ENCODE measurements at regions not wholly inside any gene's neighbourhood (a gene's known extent, or its start where the extent isn't known, plus 50 kb on each side); places are given as distances from the start of the nearest gene placed in this dataset.

- TF ChIP-seq CTCF (IDR thresholded peaks at IDR 0.05; ENCODE audit: insufficient read depth, low read depth, low read length) (no peak), EZH2 (IDR thresholded peaks at IDR 0.05; ENCODE audit: insufficient read depth, low read length) (no peak)
Measured at GRCh38 chr1:221601166-221601565, 140.7 kb downstream of the DUSP10 start.

Measured in astrocyte (in vitro differentiated cells and primary cell).